ENCODE measurements at regions not wholly inside any gene's neighbourhood (a gene's known extent, or its start where the extent isn't known, plus 50 kb on each side); places are given as distances from the start of the nearest gene placed in this dataset.

GRCh38 chr12:127035011-127035879, 1231.7 kb upstream of the TMEM132C start:
- no peak overlapping the region for H3K27ac Mint-ChIP-seq
- Histone ChIP-seq H3K27me3 (replicated peaks in 1 of 4; ENCODE audit: control extremely low read depth in 1 of 4, control insufficient read depth in 3 of 4, insufficient read depth in 4 of 4, low read length in 3 of 4) (no peaks in the 10 kb centered on the region), H3K36me3 (replicated peaks in 1 of 2; ENCODE audit: control extremely low read depth in 1 of 2, control insufficient read depth in 1 of 2, extremely low read depth in 1 of 2, insufficient read depth in 2 of 2, low read length in 1 of 2) (no peaks in the 10 kb centered on the region), H3K4me2 (replicated peaks; ENCODE audit: low read depth, low read length, poor library complexity, severe bottlenecking) (no peak overlapping the region), H3K9me3 (ENCODE audit: control extremely low read depth in 1 of 3, control insufficient read depth in 2 of 3, insufficient read depth in 1 of 3, low read length in 2 of 3) (no peaks in the 10 kb centered on the region), H3K9ac (ENCODE audit: low read length) (no peak overlapping the region), H3K4me1 (ENCODE audit: control insufficient read depth in 2 of 2, insufficient read depth in 2 of 2, low read length in 2 of 2) (no peaks in the 10 kb centered on the region), H3K79me2 (ENCODE audit: control insufficient read depth, insufficient read depth, low read length) (no peaks in the 10 kb centered on the region), H3K4me3 (ENCODE audit: control extremely low read depth in 1 of 5, extremely low read depth in 1 of 5, insufficient read depth in 1 of 5, low read depth in 2 of 5, low read length in 4 of 5) (no peak overlapping the region), H3K27ac (ENCODE audit: low read length in 2 of 2) (no peak overlapping the region), H2AFZ (ENCODE audit: insufficient read depth, low read depth, low read length, poor library complexity, severe bottlenecking) (no peak overlapping the region), H4K20me1 (ENCODE audit: control insufficient read depth, insufficient read depth, low read length, poor library complexity, severe bottlenecking) (no peaks in the 10 kb centered on the region)
- 79% methylated on average over 3 of the region's 11 CpGs for WGBS (ENCODE audit: insufficient coverage)
- no peak for TF ChIP-seq EZH2 (IDR thresholded peaks at IDR 0.05; ENCODE audit: borderline replicate concordance, insufficient read depth, low read depth, low read length, poor library complexity, severe bottlenecking)
- TF ChIP-seq, protein P1, sequence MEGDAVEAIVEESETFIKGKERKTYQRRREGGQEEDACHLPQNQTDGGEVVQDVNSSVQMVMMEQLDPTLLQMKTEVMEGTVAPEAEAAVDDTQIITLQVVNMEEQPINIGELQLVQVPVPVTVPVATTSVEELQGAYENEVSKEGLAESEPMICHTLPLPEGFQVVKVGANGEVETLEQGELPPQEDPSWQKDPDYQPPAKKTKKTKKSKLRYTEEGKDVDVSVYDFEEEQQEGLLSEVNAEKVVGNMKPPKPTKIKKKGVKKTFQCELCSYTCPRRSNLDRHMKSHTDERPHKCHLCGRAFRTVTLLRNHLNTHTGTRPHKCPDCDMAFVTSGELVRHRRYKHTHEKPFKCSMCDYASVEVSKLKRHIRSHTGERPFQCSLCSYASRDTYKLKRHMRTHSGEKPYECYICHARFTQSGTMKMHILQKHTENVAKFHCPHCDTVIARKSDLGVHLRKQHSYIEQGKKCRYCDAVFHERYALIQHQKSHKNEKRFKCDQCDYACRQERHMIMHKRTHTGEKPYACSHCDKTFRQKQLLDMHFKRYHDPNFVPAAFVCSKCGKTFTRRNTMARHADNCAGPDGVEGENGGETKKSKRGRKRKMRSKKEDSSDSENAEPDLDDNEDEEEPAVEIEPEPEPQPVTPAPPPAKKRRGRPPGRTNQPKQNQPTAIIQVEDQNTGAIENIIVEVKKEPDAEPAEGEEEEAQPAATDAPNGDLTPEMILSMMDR (IDR thresholded peaks at IDR 0.05) = no peak
- ATAC-seq (ENCODE audit: low read depth) (no peak), DNase-seq (no peak)
- H3K4me1 Mint-ChIP-seq = no peaks in the 10 kb centered on the region
- ChIA-PET POLR2A (no interaction called here), CTCF (no interaction called here)
- no peaks in the 10 kb centered on the region for H3K27me3 Mint-ChIP-seq
- no peak overlapping the region for H3K4me3 Mint-ChIP-seq
- intact Hi-C loops (cut with micrococcal nuclease) = no loop called here
- H3K9me3 Mint-ChIP-seq (ENCODE audit: insufficient read depth) = peaks cover under 1% of the 10 kb centered on the region

DNA sequence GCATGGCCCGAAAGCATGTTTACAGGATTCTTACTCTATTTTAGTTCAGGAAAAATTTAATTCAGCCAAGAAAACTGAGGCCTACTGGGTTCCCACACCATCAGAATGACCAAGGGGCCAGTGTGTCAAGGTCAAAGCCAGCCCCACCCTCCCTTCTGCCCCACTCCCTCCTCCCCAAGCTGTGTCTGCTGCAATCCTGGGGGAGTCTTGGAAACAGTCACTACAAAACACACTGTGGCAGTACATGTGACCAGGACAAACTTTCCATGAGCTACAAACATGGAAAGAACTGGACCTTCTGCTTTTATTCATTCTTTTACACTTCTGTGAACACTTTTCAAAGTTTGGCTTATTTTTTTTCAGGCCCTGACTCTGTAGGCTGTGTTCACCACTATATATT, 1228.8 kb upstream of the TMEM132C start:
- no peaks in the 10 kb centered on the region for H3K4me1 Mint-ChIP-seq
- H3K4me3 Mint-ChIP-seq = no peak overlapping the region
- no peak overlapping the region for H3K4me3 ChIP-seq (ENCODE audit: control extremely low read depth in 1 of 5, extremely low read depth in 1 of 5, insufficient read depth in 1 of 5, low read depth in 2 of 5, low read length in 4 of 5)
- H3K27ac Mint-ChIP-seq = no peak overlapping the region
- DNase-seq (no peak), ATAC-seq (ENCODE audit: low read depth) (no peak)
- H3K9ac ChIP-seq (ENCODE audit: low read length) = no peak overlapping the region
- H3K9me3 ChIP-seq (ENCODE audit: control extremely low read depth in 1 of 3, control insufficient read depth in 2 of 3, insufficient read depth in 1 of 3, low read length in 2 of 3) = peaks cover 0 to 2% (median 0%) of the 10 kb centered on the region in 3 donors
- H3K27ac ChIP-seq (ENCODE audit: low read length in 2 of 2) = no peak overlapping the region
- CTCF ChIA-PET = no interaction called here
- H3K79me2 ChIP-seq (ENCODE audit: control insufficient read depth, insufficient read depth, low read length) = no peaks in the 10 kb centered on the region
- 89% methylated on average over 1 of the region's 1 CpG for WGBS (ENCODE audit: insufficient coverage)
- H3K9me3 Mint-ChIP-seq (ENCODE audit: insufficient read depth) = peaks cover 2% of the 10 kb centered on the region
- no peak overlapping the region for H3K4me2 ChIP-seq (replicated peaks; ENCODE audit: low read depth, low read length, poor library complexity, severe bottlenecking)
- no peaks in the 10 kb centered on the region for H3K36me3 ChIP-seq (replicated peaks in 1 of 2; ENCODE audit: control extremely low read depth in 1 of 2, control insufficient read depth in 1 of 2, extremely low read depth in 1 of 2, insufficient read depth in 2 of 2, low read length in 1 of 2)
- no peak overlapping the region for H2AFZ ChIP-seq (ENCODE audit: insufficient read depth, low read depth, low read length, poor library complexity, severe bottlenecking)
- H3K27me3 ChIP-seq (replicated peaks in 1 of 4; ENCODE audit: control extremely low read depth in 1 of 4, control insufficient read depth in 3 of 4, insufficient read depth in 4 of 4, low read length in 3 of 4) = no peaks in the 10 kb centered on the region
- H3K4me1 ChIP-seq (ENCODE audit: control insufficient read depth in 2 of 2, insufficient read depth in 2 of 2, low read length in 2 of 2) = no peaks in the 10 kb centered on the region
- intact Hi-C loops (cut with micrococcal nuclease) = no loop called here
- POLR2A ChIA-PET = no interaction called here
- TF ChIP-seq, protein P1 (IDR thresholded peaks at IDR 0.05) = no peak
- TF ChIP-seq EZH2 (IDR thresholded peaks at IDR 0.05; ENCODE audit: borderline replicate concordance, insufficient read depth, low read depth, low read length, poor library complexity, severe bottlenecking) = no peak
- H3K27me3 Mint-ChIP-seq = no peaks in the 10 kb centered on the region
- H4K20me1 ChIP-seq (ENCODE audit: control insufficient read depth, insufficient read depth, low read length, poor library complexity, severe bottlenecking) = no peaks in the 10 kb centered on the region

Data from B cell (primary cell).